Esophagus muscularis mucosa (tissue), 4 donors: ENCODE measurements at regions not wholly inside any gene's neighbourhood (a gene's known extent, or its start where the extent isn't known, plus 50 kb on each side); places are given as distances from the start of the nearest gene placed in this dataset.

Experiments
- CTCF ChIP-seq, 3 experiments: fragments of 200-600 bp in 2 of 3; fragments of 450-650 bp in 1 of 3; sonication (generic) in 2 of 3; IDR thresholded peaks; one replicate each; pipeline ENCODE4 v1.5.1; 2017 to 2019; ENCODE audit warnings: antibody characterized with exemption in 3 of 3, mild to moderate bottlenecking in 2 of 3, moderate library complexity in 1 of 3
- EP300 ChIP-seq: sonication (generic); formaldehyde crosslinking; IDR thresholded peaks from one replicate; pipeline ENCODE4 v1.6.1; 2017; ENCODE audit warnings: antibody characterized with exemption
- POLR2A ChIP-seq: fragments of 450-650 bp; IDR thresholded peaks from one replicate; pipeline ENCODE4 v1.6.1; 2017; ENCODE audit warnings: antibody characterized with exemption, moderate library complexity, mild to moderate bottlenecking, low read depth
- POLR2AphosphoS5 ChIP-seq, 2 donors: sonication (generic); formaldehyde crosslinking; IDR thresholded peaks; one replicate each; pipeline ENCODE4 v1.6.1; 2017; ENCODE audit warnings: antibody characterized with exemption in 2 of 2

GRCh38 chr19:27891411-27891810 is 1321.5 kb downstream of the UQCRFS1 start:
- TF ChIP-seq CTCF (IDR thresholded peaks at IDR 0.05): no peak
- no peak for TF ChIP-seq POLR2A
- no peak for TF ChIP-seq EP300
- no peak for TF ChIP-seq POLR2AphosphoS5 (IDR thresholded peaks at IDR 0.05)
